ENCODE measurements at regions not wholly inside any gene's neighbourhood (a gene's known extent, or its start where the extent isn't known, plus 50 kb on each side); places are given as distances from the start of the nearest gene placed in this dataset.

DNA sequence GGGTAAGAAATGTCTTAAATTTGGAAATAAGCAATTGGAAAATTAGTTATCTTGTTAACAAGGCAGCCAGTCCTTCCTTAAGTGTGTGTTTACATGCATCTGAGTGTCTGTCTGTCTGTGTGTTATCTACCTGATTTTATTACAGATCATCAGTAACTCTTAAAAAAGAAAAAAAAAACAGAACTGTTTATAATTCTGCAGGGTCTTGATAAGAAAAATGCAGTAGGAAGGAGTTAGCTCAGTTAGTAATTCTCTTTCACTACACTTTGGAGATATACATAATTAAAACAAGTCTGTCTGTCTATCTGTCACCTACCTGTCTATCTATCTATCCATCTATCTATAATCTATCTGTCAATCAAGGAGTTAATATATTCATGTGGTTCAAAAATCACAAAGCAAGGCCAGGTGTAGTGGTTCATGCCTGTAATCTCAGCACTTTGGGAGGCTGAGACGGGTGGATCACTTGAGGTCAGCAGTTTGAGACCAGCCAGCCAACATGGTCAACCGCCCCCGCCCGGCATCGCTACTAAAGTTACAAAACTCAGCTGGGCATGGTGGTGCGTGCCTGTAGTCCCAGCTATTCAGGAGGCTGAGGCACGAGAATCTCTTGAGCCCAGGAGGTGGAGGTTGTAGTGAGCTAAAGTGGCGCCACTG is 135.5 kb upstream of the SGO1 start:
- Histone ChIP-seq H3K4me3 (no peak overlapping the region), H3K4me1 (ENCODE audit: low read depth) (peaks cover 3% of the 10 kb centered on the region), H3K36me3 (no peaks in the 10 kb centered on the region), H3K27ac (no peak overlapping the region), H3K27me3 (no peaks in the 10 kb centered on the region), H3K9me3 (ENCODE audit: low read depth) (no peaks in the 10 kb centered on the region)
- no peak for DNase-seq (ENCODE audit: low read depth in 1 of 2, low spot score in 1 of 2)
- TF ChIP-seq, protein P1, sequence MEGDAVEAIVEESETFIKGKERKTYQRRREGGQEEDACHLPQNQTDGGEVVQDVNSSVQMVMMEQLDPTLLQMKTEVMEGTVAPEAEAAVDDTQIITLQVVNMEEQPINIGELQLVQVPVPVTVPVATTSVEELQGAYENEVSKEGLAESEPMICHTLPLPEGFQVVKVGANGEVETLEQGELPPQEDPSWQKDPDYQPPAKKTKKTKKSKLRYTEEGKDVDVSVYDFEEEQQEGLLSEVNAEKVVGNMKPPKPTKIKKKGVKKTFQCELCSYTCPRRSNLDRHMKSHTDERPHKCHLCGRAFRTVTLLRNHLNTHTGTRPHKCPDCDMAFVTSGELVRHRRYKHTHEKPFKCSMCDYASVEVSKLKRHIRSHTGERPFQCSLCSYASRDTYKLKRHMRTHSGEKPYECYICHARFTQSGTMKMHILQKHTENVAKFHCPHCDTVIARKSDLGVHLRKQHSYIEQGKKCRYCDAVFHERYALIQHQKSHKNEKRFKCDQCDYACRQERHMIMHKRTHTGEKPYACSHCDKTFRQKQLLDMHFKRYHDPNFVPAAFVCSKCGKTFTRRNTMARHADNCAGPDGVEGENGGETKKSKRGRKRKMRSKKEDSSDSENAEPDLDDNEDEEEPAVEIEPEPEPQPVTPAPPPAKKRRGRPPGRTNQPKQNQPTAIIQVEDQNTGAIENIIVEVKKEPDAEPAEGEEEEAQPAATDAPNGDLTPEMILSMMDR (IDR thresholded peaks at IDR 0.05; ENCODE audit: low read depth, low read length), result no peak

DNA sequence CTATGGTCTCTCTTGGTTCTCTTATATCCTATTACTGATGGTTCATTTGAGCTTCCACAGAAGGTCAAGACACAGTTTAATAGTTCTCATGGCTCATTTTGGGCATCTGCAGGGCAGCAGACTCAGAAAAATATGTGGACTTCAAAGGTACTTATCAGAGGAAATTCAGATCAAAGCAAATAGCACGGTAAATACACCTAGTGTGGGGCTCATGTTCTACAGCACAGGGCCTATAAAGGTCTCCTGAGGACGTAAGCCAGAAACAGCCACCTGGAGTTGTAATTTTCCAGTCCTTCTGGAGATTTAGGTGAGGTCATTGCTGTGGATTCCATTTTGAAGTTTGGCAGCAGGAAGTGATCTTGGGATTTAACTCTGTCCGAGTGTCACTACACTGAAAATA is 134.5 kb upstream of the SGO1 start:
- no peaks in the 10 kb centered on the region for H3K9me3 ChIP-seq (ENCODE audit: low read depth)
- no peak for DNase-seq (ENCODE audit: low read depth in 1 of 2, low spot score in 1 of 2)
- no peaks in the 10 kb centered on the region for H3K27me3 ChIP-seq
- no peak overlapping the region for H3K27ac ChIP-seq
- TF ChIP-seq, protein P1 (IDR thresholded peaks at IDR 0.05; ENCODE audit: low read depth, low read length), result no peak
- H3K36me3 ChIP-seq, result no peaks in the 10 kb centered on the region
- peaks cover 3% of the 10 kb centered on the region for H3K4me1 ChIP-seq (ENCODE audit: low read depth)
- no peak overlapping the region for H3K4me3 ChIP-seq

DNA sequence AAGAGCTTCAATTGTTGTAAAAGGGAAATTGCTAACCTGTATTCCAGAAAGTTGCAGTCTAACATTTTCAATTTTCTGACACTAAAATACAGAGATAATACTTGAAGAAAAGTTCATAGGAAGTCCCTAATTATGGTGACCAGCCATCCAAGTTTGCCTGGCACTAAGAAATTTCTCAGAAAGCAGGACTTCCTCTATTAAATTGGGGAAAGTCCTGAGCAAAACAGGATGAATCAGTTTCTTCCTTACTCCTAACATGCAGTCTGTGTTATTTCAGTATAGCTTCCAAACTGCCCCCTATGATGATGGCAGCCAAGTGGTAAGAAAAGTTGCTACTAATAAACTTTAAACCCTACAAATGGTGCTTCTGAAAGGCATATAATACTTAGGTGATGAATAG is 133.5 kb upstream of the SGO1 start:
- H3K36me3 ChIP-seq, result no peaks in the 10 kb centered on the region
- TF ChIP-seq, protein P1 (IDR thresholded peaks at IDR 0.05; ENCODE audit: low read depth, low read length), result no peak
- no peak overlapping the region for H3K27ac ChIP-seq
- no peak overlapping the region for H3K4me3 ChIP-seq
- no peaks in the 10 kb centered on the region for H3K9me3 ChIP-seq (ENCODE audit: low read depth)
- H3K27me3 ChIP-seq, result no peaks in the 10 kb centered on the region
- DNase-seq (ENCODE audit: low read depth in 1 of 2, low spot score in 1 of 2), result no peak
- H3K4me1 ChIP-seq (ENCODE audit: low read depth), result peaks cover 3% of the 10 kb centered on the region

DNA sequence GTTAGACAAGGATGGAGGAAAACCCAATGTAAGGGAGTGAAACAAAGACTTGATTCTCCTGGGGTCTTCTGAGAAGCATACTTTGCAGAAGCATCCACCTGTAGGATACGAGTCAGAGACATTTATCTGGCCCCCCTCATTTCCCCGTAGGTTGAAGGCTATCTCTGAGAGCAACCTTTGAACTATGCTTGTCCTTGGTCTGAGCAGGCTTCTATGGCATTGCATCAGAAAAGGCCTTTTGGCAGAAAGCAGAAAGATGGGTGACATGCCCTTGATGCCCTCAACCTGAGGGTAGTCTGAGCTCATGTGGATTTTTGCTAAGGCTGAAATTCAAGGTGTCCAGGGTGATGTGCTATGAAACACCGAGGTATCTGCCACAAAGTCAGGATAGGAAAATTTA is 131.6 kb upstream of the SGO1 start:
- Histone ChIP-seq H3K9me3 (ENCODE audit: low read depth) (no peaks in the 10 kb centered on the region), H3K4me1 (ENCODE audit: low read depth) (peaks cover 3% of the 10 kb centered on the region), H3K27ac (no peak overlapping the region), H3K27me3 (no peaks in the 10 kb centered on the region), H3K36me3 (no peaks in the 10 kb centered on the region), H3K4me3 (no peak overlapping the region)
- TF ChIP-seq, protein P1 (IDR thresholded peaks at IDR 0.05; ENCODE audit: low read depth, low read length), result no peak
- DNase-seq (ENCODE audit: low read depth in 1 of 2, low spot score in 1 of 2), result no peak

DNA sequence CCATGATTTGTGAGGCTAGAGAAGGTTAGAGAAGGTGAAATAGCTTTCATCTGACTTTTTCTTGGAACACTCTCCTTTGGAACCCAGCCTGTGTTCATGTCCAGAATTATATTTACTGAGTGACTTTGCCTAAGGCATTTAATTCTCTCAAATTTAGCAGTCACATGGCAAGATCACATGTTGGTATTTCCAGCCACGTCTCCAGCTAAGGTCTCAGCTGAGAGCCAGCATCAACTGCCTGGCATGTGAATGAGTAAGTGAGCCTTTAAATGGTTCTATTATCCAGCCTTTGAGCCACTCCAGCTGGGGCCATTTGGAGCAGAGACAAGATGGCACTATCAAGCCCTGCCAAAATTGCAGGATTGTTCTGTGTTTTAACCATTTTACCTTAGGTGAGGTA is 130.2 kb upstream of the SGO1 start:
- DNase-seq (ENCODE audit: low read depth in 1 of 2, low spot score in 1 of 2), result no peak
- H3K9me3 ChIP-seq (ENCODE audit: low read depth), result no peaks in the 10 kb centered on the region
- TF ChIP-seq, protein P1 (IDR thresholded peaks at IDR 0.05; ENCODE audit: low read depth, low read length), result no peak

More for the DNA sequence above, 130.2 kb upstream of the SGO1 start:
- no peaks in the 10 kb centered on the region for H3K27me3 ChIP-seq
- no peak overlapping the region for H3K27ac ChIP-seq
- peaks cover 3% of the 10 kb centered on the region for H3K4me1 ChIP-seq (ENCODE audit: low read depth)
- H3K4me3 ChIP-seq, result no peak overlapping the region
- no peaks in the 10 kb centered on the region for H3K36me3 ChIP-seq
